Left lung (tissue), 4 donors: ENCODE measurements at regions not wholly inside any gene's neighbourhood (a gene's known extent, or its start where the extent isn't known, plus 50 kb on each side); places are given as distances from the start of the nearest gene placed in this dataset.

Source experiments
- ATAC-seq: fragments of 200-7000 bp; cut with Tn5 transposase; one replicate; pipeline ENCODE4 v1.9.1; 2020; ENCODE audit warnings: moderate library complexity
- DNase-seq, 4 donors: peaks; one replicate each; pipeline ENCODE4 v3.0.0-alpha.2; 2013 to 2020
- H3K27ac ChIP-seq, 2 donors: fragments of 200-600 bp; sonication (generic) in 1 of 2; one replicate each; pipeline versions ENCODE4 v1.5.0 to v1.8.0; 2020 to 2021
- H3K27me3 ChIP-seq, 2 donors: fragments of 200-600 bp; sonication (generic) in 1 of 2; one replicate each; pipeline versions ENCODE4 v1.5.0 to v1.8.0; 2020 to 2021
- H3K36me3 ChIP-seq, 2 donors: fragments of 200-600 bp; sonication (generic) in 1 of 2; one replicate each; pipeline versions ENCODE4 v1.5.0 to v1.8.0; 2020 to 2021
- H3K4me1 ChIP-seq, 2 donors: fragments of 200-600 bp; one replicate each; pipeline ENCODE4 v1.8.0; 2021
- H3K4me3 ChIP-seq, 2 donors: fragments of 200-600 bp; sonication (generic) in 1 of 2; one replicate each; pipeline versions ENCODE4 v1.5.0 to v1.8.0; 2020 to 2021; ENCODE audit warnings: mild to moderate bottlenecking in 1 of 2
- H3K9me3 ChIP-seq, 2 donors: fragments of 200-600 bp; sonication (generic) in 1 of 2; one replicate each; pipeline versions ENCODE4 v1.5.0 to v1.8.0; 2020 to 2021
- intact Hi-C, 2 donors: fragments of 100-400 bp; cut with DNase I; formaldehyde crosslinking; loops; one replicate each; pipeline versions ENCODE4 v1.11.2 to v1.14.2; 2022
- TF ChIP-seq, protein P1 (sequence below), 2 donors: fragments of 200-600 bp; sonication (generic) in 1 of 2; IDR thresholded peaks; one replicate each; pipeline versions ENCODE4 v1.5.0 to v1.8.0; 2021; ENCODE audit warnings: antibody characterized with exemption in 2 of 2
- donor health status: DM: no; HTN: yes; CAD: no.
- donor health status: DM: no; HTN: no; CAD: no.

GRCh38 chr1:75062111-75062510, 72.1 kb upstream of the LHX8 start:
- no peak for DNase-seq
- Histone ChIP-seq H3K9me3 (peaks cover 0 to 12% of the 10 kb centered on the region in 2 donors), H3K4me3 (no peak overlapping the region), H3K27me3 (no peaks in the 10 kb centered on the region), H3K36me3 (no peaks in the 10 kb centered on the region), H3K4me1 (no peaks in the 10 kb centered on the region), H3K27ac (no peak overlapping the region)
- ATAC-seq, result no peak
- TF ChIP-seq, protein P1, sequence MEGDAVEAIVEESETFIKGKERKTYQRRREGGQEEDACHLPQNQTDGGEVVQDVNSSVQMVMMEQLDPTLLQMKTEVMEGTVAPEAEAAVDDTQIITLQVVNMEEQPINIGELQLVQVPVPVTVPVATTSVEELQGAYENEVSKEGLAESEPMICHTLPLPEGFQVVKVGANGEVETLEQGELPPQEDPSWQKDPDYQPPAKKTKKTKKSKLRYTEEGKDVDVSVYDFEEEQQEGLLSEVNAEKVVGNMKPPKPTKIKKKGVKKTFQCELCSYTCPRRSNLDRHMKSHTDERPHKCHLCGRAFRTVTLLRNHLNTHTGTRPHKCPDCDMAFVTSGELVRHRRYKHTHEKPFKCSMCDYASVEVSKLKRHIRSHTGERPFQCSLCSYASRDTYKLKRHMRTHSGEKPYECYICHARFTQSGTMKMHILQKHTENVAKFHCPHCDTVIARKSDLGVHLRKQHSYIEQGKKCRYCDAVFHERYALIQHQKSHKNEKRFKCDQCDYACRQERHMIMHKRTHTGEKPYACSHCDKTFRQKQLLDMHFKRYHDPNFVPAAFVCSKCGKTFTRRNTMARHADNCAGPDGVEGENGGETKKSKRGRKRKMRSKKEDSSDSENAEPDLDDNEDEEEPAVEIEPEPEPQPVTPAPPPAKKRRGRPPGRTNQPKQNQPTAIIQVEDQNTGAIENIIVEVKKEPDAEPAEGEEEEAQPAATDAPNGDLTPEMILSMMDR (IDR thresholded peaks at IDR 0.05), result no peak
- intact Hi-C loops, result no loop called here

DNA sequence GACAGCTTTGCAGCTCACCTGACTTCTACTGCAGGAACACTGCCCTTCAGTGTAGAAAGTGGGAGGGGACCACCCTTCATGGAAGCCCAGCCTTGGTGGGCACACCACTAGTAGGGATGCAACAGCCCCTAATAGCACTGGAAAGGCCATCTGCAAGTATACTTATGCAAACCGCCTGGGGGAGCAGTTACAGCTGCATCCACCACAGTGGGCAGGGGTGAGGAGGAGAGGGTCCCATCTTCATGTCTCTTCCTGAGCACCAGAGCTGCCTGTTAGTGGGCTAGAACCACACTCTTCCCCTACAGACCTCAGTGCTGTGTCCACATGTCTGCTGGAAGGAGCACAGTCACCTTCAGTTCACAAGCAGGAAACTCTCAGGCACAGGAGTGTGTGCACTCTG, 66.2 kb upstream of the LHX8 start:
- Histone ChIP-seq H3K36me3 (no peaks in the 10 kb centered on the region), H3K4me3 (no peak overlapping the region), H3K27ac (no peak overlapping the region), H3K27me3 (no peaks in the 10 kb centered on the region), H3K9me3 (peaks cover 0 to 8% of the 10 kb centered on the region in 2 donors), H3K4me1 (no peaks in the 10 kb centered on the region)
- ATAC-seq (no peak), DNase-seq (no peak)
- TF ChIP-seq, protein P1 (IDR thresholded peaks at IDR 0.05), result no peak
- intact Hi-C loops, result no loop called here

DNA sequence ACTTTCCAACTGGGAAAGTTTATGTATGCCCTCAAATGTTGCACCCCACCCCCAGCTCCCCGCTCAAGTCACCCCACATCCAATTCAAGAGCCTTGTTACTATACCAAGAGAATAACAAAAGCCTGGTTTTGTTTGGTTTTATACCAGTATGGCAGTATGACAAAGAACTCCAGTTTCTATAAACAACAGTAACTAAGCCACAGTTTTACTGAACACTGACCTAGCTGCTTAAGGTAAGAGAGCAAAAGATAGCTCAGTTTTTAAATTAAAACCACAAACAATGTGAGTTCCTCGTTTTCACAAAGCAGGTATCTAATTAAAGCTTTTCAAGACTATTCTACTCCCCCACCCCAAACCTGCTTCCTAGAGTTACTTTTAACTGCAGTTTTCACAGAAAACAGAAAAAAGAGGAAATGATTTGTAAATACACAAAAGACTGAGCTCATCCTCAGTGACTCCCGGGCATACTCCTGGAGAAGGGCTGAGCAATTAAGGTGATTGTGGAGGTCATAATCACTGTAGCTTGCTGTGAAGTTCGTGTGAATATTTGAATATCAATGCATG, 59.3 kb upstream of the LHX8 start:
- ATAC-seq (no peak), DNase-seq (no peak)
- Histone ChIP-seq H3K27ac (no peak overlapping the region), H3K36me3 (no peaks in the 10 kb centered on the region), H3K4me3 (no peak overlapping the region), H3K4me1 (no peaks in the 10 kb centered on the region), H3K9me3 (no peaks in the 10 kb centered on the region), H3K27me3 (no peaks in the 10 kb centered on the region)
- intact Hi-C loops, result no loop called here
- TF ChIP-seq, protein P1 (IDR thresholded peaks at IDR 0.05), result no peak

GRCh38 chr1:75079538-75080290, 54.5 kb upstream of the LHX8 start:
- TF ChIP-seq, protein P1 (IDR thresholded peaks at IDR 0.05), result no peak
- Histone ChIP-seq H3K4me3 (no peak overlapping the region), H3K36me3 (no peaks in the 10 kb centered on the region), H3K27me3 (no peaks in the 10 kb centered on the region), H3K9me3 (no peaks in the 10 kb centered on the region), H3K27ac (no peak overlapping the region), H3K4me1 (no peaks in the 10 kb centered on the region)
- intact Hi-C loops, result no loop called here
- ATAC-seq (peak; percentile 89), DNase-seq (no peak)

DNA sequence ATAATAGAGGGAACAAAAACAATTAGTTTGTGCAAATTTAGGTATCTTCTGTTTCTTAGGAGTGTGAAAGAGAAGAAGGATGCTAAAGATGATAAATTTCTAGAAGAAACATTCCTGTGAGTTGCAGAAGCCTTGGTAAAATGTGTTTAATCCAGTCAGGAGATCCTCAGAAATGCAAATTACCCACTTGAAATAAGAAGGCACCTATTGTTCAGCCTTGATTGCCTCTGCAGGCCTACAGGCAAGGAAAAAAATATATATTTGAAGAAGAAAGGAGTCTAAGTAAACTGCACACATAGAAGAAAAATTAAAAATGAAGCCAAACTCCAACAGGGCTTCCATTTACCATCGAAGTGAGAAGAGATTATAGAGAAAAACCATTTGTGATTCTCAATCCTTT, 51.0 kb upstream of the LHX8 start:
- no peak for ATAC-seq
- H3K27me3 ChIP-seq, result no peaks in the 10 kb centered on the region
- H3K9me3 ChIP-seq, result no peaks in the 10 kb centered on the region
- TF ChIP-seq, protein P1 (IDR thresholded peaks at IDR 0.05), result no peak
- no peaks in the 10 kb centered on the region for H3K36me3 ChIP-seq
- H3K4me3 ChIP-seq, result no peak overlapping the region
- intact Hi-C loops, result no loop called here
- H3K27ac ChIP-seq, result no peak overlapping the region
- DNase-seq, result no peak
- H3K4me1 ChIP-seq, result no peaks in the 10 kb centered on the region
